Peyer's patch (tissue), 4 donors: ENCODE measurements at regions not wholly inside any gene's neighbourhood (a gene's known extent, or its start where the extent isn't known, plus 50 kb on each side); places are given as distances from the start of the nearest gene placed in this dataset.

Source experiments
- DNase-seq, 3 donors: peaks; one replicate each; pipeline ENCODE4 v3.0.0-alpha.2; 2017 to 2019
- H3K27ac ChIP-seq, 4 donors: fragments of 200-600 bp; sonication (generic); one replicate each; pipeline ENCODE4 v1.5.1; 2016 to 2019
- H3K27me3 ChIP-seq, 2 donors: fragments of 200-600 bp; sonication (generic); one replicate each; pipeline ENCODE4 v1.5.1; 2019
- H3K36me3 ChIP-seq, 3 donors: fragments of 200-600 bp; sonication (generic); one replicate each; pipeline ENCODE4 v1.5.1; 2016 to 2019
- H3K4me1 ChIP-seq, 4 donors: fragments of 200-600 bp; sonication (generic); one replicate each; pipeline ENCODE4 v1.5.1; 2016 to 2019
- H3K4me3 ChIP-seq, 4 donors: fragments of 200-600 bp; sonication (generic); 1 replicate in 3 of 4; 2 replicates in 1 of 4; pipeline ENCODE4 v1.5.1; 2016 to 2019; ENCODE audit warnings: mild to moderate bottlenecking in 1 of 4
- H3K9me3 ChIP-seq, 4 donors: fragments of 200-600 bp; sonication (generic); one replicate each; pipeline ENCODE4 v1.5.1; 2016 to 2019; ENCODE audit warnings: mild to moderate bottlenecking in 1 of 4
- CTCF ChIP-seq, 6 experiments: fragments of 450-650 bp in 4 of 6; fragments of 200-600 bp in 2 of 6; sonication (generic) in 1 of 6; IDR thresholded peaks; one replicate each; pipeline ENCODE4 v1.5.1; 2017 to 2019; ENCODE audit warnings: antibody characterized with exemption in 6 of 6, mild to moderate bottlenecking in 3 of 6, moderate library complexity in 1 of 6
- POLR2A ChIP-seq, 2 donors: fragments of 450-650 bp; IDR thresholded peaks; one replicate each; pipeline ENCODE4 v1.5.1; 2017; ENCODE audit warnings: antibody characterized with exemption in 2 of 2, mild to moderate bottlenecking in 2 of 2, moderate library complexity in 2 of 2

GRCh38 chr2:217297096-217297495 is 437.2 kb upstream of the TNP1 start:
- H3K4me3 ChIP-seq, result no peak overlapping the region
- no peak overlapping the region for H3K27ac ChIP-seq
- no peaks in the 10 kb centered on the region for H3K36me3 ChIP-seq
- TF ChIP-seq POLR2A (IDR thresholded peaks at IDR 0.05), result no peak
- TF ChIP-seq CTCF (IDR thresholded peaks at IDR 0.05), result no peak
- no peaks in the 10 kb centered on the region for H3K27me3 ChIP-seq
- DNase-seq, result no peak
- H3K9me3 ChIP-seq, result no peaks in the 10 kb centered on the region
- no peaks in the 10 kb centered on the region for H3K4me1 ChIP-seq

- Histone ChIP-seq H3K9me3 (no peaks in the 10 kb centered on the region), H3K4me1 (no peaks in the 10 kb centered on the region), H3K27ac (no peak overlapping the region), H3K4me3 (no peak overlapping the region), H3K27me3 (no peaks in the 10 kb centered on the region), H3K36me3 (no peaks in the 10 kb centered on the region)
- no peak for DNase-seq
- no peak for TF ChIP-seq CTCF (IDR thresholded peaks at IDR 0.05)
- no peak for TF ChIP-seq POLR2A (IDR thresholded peaks at IDR 0.05)
These were observed 435.0 kb upstream of the TNP1 start for GRCh38 chr2:217294818-217295217.

GRCh38 chr2:217294211-217294610 is 434.3 kb upstream of the TNP1 start:
- H3K27me3 ChIP-seq, result no peaks in the 10 kb centered on the region
- H3K27ac ChIP-seq, result no peak overlapping the region
- no peaks in the 10 kb centered on the region for H3K36me3 ChIP-seq
- H3K4me3 ChIP-seq, result no peak overlapping the region
- no peak for DNase-seq
- no peaks in the 10 kb centered on the region for H3K4me1 ChIP-seq
- TF ChIP-seq POLR2A (IDR thresholded peaks at IDR 0.05), result no peak
- TF ChIP-seq CTCF (IDR thresholded peaks at IDR 0.05), result no peak
- no peaks in the 10 kb centered on the region for H3K9me3 ChIP-seq

- TF ChIP-seq POLR2A (IDR thresholded peaks at IDR 0.05) (no peak), CTCF (IDR thresholded peaks at IDR 0.05) (no peak)
- DNase-seq, result no peak
- no peak overlapping the region for H3K4me3 ChIP-seq
- no peaks in the 10 kb centered on the region for H3K4me1 ChIP-seq
- no peaks in the 10 kb centered on the region for H3K27me3 ChIP-seq
- no peaks in the 10 kb centered on the region for H3K36me3 ChIP-seq
- no peaks in the 10 kb centered on the region for H3K9me3 ChIP-seq
- H3K27ac ChIP-seq, result no peak overlapping the region
These were observed 433.7 kb upstream of the TNP1 start for GRCh38 chr2:217293607-217294006.

GRCh38 chr2:217293046-217293445 is 433.2 kb upstream of the TNP1 start:
- Histone ChIP-seq H3K9me3 (no peaks in the 10 kb centered on the region), H3K27me3 (no peaks in the 10 kb centered on the region), H3K4me1 (no peaks in the 10 kb centered on the region), H3K36me3 (no peaks in the 10 kb centered on the region), H3K4me3 (no peak overlapping the region), H3K27ac (no peak overlapping the region)
- TF ChIP-seq POLR2A (IDR thresholded peaks at IDR 0.05) (no peak), CTCF (IDR thresholded peaks at IDR 0.05) (no peak)
- DNase-seq, result no peak

GRCh38 chr2:217291259-217291658 is 431.4 kb upstream of the TNP1 start:
- H3K27ac ChIP-seq, result no peak overlapping the region
- no peaks in the 10 kb centered on the region for H3K36me3 ChIP-seq
- H3K4me3 ChIP-seq, result no peak overlapping the region
- H3K9me3 ChIP-seq, result no peaks in the 10 kb centered on the region
- no peaks in the 10 kb centered on the region for H3K4me1 ChIP-seq
- no peak for DNase-seq
- no peaks in the 10 kb centered on the region for H3K27me3 ChIP-seq
- TF ChIP-seq POLR2A (IDR thresholded peaks at IDR 0.05) (no peak), CTCF (IDR thresholded peaks at IDR 0.05) (no peak)
